RKO (cell line): ENCODE measurements at regions not wholly inside any gene's neighbourhood (a gene's known extent, or its start where the extent isn't known, plus 50 kb on each side); places are given as distances from the start of the nearest gene placed in this dataset.

Source experiments
- DNase-seq: peaks from one replicate; pipeline ENCODE4 v3.0.0-alpha.2; 2016; ENCODE audit warnings: low spot score

DNA sequence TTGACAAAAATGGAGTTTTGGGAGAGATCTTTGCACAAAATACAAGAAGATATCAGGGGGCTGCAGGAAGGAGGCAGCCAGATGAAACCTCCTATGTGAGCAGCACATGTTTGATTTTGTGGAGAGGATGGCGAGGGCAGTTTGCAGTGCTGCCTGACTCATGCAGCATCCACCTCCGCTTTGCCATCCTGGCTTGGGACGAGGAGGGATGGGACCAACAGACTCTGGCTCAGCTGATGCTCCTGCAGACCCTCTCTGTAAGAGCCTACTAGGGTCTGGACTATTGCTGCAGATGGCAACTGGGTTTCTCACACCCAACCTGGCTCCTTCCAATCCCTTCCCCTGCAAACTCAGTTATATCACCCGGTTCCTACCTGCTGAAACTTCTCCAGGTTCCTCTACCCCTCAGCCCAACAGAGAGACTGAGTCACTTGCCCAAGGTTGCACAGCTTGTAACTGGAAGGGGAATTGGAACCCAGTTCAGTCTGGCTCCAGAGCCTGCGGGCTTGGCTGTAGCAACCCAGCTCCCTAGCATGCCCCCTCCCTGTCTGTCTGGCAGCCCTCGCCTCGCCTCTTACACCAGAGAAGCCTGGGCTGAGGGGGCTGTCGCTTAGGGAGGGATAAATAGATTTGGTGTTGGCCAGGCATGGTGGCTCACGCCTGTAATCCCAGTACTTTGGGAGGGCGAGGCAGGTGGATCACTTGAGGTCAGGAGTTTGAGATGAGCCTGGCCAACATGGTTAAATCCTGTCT lies 205.8 kb downstream of the PTPRU start:
- DNase-seq: no peak

DNA sequence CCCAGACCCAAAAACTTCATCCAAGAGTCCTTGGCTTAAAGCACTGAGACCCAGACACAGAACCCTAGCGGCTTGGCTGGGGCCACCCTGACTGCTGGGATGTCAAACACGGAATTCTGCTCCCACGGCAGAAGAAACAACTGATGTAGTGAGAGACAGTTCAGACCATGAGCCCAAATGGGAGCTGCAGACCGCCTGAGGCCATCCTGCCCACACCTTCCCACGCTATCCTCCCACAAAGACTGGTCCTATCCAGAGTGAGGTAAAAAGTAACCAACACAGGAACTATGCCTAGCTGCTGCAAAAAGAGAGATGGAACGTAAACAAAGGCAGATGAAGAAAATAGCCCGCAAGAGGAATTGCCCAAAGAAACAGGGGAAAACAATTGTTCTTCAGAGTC lies 203.3 kb downstream of the PTPRU start:
- DNase-seq: no peak

DNA sequence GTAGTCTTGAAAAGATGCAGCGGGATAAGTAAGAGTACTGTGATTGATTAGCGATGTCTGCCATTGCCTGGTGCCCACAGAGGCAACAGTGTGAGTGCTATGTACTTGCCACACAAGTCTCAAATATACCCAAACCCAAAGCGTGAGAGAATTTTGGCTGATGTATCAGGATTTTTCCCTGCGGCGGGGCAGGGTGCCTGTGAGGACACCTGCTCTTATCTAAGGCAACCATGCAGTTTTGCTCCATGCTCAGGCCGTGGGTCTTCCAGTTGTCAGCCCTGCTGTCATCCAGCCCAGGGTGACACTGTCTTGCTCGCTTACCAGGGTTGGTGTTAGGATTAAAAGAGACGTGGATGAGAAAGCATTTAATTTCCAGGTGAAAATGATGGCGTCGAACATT lies 202.7 kb downstream of the PTPRU start:
- no peak for DNase-seq

DNA sequence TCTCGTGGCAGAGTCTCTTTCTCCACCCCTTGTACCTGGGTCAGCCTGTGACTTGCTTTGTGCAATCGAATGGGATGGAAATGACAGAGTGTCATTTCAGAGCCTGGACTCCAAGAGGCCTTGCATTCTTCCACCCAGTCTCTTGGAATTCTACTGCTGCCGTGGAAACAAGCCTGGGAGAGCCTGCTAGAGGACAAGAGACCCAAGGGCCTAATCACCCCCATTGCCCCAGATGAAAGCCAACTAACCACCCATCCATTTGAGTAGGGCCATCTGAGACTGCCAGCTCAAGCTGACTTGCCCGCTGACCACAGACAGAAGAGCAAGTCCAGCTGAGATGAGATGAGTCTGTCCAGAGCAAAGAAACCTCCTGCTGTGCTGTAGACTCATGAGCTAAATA lies 201.6 kb downstream of the PTPRU start:
- no peak for DNase-seq

DNA sequence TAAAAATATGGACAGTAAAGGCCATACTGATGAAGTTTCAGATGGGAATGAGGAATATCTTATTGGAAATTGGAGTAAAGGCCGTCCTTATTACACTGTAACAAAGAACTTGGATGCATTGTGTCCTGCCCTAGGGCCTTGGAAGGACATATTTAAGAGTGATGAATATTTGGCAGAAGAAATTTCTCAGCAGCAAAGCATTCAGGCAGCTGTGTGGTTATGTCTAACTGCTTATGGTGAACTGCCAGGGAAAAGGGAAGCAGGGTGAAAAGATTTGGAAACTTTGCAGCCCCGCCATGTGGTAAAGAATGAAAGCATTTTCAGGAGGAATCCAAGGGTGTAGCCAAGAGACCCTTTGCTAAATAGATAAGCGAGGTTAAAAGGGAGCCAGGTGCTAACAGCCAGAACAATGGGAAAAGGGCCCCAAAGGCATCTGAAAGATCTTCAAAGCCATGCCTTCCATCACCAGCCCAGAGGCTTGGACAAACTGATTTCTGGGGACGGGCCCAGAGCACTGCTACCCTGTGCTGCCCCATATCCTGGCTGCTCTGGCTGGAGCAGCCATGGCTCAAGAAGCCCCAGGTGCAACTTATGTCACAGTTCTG lies 200.0 kb downstream of the PTPRU start:
- no peak for DNase-seq

DNA sequence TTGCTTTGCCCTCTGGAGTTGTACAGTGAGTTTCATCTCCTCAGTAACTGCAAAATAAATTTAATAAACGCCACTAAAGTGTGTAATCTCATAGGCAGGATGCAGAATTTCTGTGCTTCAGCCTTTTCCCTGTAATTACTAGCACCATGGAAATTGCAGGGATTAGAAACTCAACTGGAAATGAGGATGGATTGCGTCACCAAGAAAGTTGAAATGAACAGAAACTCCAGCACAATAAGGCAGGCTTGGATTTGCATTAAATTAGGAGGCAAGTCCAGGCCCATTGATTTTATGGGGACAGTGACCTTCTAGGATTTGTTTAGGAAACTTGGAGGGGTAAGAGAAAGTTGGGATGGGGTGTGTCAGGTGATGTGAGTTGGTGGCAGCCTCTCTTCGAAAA lies 197.5 kb downstream of the PTPRU start:
- DNase-seq: no peak

DNA sequence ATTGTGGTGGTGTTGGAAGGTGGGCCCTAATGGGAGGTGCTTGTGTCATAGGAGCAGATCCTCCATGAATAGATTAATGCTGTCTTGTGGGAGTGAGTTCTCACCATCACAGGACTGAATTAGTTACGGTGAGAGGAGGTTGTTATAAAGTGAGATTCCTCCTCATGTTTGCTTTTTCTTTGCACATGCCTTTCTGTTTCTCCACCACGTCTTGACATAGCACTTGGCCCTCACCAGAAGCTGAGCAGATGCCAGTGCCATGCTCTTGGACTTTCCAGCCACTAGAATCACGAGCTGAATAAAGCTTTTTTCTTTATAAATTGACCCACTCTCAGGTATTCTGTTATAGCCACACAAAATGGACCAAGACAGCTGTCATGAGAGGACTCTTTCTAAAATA lies 194.8 kb downstream of the PTPRU start:
- DNase-seq: no peak

DNA sequence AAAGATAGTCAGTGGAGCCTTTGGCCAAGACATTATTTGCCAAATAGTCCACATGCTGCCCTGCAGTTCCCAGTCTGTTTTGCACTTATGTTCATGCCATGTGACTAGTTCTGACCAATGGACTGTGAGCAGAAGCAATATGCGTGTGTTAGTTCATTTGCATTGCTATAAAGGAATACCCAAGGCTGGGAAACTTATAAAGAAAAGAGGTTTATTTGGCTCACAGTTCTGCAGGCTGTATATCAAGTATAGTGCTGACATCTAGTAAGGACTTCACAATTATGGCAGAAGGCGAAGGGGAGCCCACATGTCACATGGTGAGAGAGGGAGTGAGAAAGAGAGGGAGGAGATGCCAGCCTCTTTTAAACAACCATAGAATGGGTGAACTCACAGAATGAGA lies 193.3 kb downstream of the PTPRU start:
- DNase-seq: no peak

DNA sequence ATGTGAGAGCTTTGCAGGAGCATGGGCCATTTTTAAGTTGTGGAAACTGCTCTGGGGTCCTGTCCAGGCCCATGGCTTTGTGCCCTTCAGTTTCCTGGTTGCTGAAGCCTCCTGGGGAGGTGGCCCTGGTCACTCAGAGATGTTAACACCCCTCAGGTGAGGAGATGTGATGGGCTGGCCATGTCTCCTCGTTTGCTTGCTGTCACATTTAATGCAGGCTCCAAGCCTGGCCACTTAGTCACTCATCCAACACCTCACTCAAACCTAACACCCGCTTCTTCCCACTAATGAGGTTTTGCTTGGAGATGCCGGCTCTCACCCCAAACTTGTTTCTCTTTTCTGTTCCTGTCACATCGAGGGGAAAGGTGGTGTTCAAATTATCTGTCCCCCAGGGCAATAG lies 192.7 kb downstream of the PTPRU start:
- no peak for DNase-seq

DNA sequence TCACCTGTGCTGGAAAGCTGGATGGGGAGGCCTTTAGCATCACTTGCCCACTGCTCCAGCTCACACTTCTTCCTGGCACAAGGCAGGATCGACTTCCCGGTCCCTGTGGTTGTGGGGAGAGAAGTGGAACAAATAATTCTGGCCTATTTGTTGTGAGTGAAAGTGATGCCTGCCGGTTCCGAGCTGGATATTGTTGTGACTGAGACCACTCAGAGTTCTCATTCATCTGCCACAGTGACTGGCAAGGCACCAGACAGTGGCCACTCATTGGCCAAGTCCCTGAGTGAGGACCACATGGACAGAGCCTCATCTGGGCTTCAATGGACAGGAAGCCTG lies 191.9 kb downstream of the PTPRU start:
- no peak for DNase-seq

DNA sequence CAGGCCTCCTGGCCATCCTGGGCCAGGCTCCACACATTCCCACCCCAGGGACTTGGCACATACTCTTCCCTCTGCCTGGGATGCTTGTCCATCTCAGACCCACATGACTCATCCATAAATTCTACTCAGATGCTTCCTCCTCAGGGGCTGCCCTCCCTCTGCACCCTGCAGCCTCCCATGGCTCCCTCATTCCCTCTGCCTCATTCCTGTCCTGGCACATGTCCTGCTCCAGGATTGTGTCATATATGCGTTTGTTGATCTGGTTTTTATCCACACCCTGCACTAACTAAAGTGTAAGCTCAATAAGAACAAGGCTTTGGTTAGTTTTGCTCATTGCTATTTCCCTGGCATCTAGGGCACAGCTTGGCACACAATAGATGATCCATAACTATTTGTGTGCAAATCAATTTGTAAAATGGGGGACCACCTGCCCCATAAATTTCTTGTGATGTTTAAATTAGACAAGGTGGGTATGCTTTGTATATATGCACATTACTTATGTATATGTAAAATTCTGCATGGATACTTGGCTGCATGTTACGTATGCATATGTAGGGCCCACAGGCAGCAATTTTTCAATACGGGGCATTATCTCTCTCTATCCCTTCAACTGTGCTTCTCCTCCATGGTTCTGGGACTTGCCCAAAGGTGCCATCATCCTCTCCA lies 191.4 kb downstream of the PTPRU start:
- no peak for DNase-seq

DNA sequence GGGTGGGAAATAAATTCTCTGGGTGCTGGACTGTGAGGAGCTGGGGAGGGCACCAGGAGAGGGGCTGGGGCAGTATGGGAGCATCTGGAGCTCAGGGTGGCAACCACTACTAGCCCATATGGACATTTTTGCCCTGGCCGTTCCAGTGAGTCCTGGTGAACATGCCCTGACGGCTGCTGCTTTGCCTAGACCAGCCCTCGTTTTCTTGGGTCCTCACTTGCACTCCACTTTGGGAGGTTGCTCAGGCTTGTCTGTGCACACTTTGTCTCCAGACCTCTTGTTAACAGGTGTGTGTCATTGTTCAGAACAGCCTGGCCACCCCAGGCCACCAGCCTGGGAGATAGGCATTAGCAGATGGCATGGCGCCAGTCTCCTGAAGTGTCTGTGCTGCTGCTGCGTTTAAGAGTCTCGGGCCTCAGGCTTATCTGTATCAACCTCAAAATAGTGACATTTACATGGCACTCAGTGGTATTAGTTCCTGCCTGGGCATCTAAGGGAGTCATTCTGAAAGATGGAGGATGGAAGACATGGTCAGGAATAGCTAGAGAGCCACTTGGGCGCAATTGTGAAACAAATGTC lies 190.5 kb downstream of the PTPRU start:
- DNase-seq: no peak

DNA sequence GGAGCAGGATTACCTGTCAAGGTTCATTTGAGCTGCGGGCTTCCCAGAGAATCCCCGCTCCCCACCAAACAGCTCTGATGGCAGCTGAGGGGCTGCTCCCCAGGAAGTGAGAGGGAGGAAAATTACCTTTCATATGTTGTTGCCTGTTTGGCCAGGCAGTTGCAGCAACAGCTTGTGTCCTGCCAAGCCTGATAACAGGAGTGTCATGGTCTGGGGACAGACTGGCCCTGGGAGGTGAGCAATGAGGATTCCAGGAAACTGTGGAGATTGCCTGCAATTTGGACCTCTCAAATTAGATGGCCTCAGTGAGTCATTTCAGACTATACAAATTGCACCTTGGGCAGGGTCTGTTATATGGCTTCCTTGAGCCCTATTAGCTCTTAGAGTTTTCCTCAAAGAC lies 189.3 kb downstream of the PTPRU start:
- no peak for DNase-seq

DNA sequence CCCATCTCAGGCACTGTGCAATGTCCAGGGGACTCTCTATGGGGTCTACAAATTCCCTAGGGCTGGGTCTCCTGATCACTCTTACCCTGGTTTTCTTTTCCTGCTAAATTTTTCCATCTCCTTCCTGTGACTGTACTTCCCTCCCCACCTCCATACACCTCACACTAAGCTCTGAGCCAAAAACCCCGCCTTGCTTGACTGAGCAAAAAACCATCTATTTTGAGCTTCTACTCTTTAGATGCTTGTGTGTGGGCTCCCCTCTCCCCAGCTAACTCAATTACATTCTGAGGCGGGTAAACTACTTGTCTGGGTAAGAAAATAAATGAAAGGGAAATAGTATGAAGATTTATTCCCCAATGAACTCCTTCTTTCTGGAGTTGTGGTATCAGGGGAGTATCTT lies 187.9 kb downstream of the PTPRU start:
- no peak for DNase-seq

DNA sequence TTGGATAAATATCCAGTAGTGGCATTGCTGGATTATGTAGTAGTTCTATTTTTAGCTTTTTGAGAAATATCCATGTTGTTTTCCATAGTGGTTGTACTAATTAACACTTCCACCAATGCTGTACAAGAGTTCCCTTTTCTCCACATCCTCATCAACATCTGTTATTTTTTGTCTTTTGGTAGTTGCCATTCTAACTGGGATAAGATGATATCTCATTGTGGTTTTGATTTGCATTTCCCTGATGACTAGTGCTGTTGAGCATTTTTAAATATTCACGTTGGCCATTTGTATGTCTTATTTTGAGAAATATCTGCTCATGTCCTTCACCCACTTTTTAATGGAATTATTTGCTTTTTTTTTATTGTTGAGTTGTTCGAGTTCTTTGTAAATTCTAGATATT lies 183.9 kb downstream of the PTPRU start:
- DNase-seq: no peak

DNA sequence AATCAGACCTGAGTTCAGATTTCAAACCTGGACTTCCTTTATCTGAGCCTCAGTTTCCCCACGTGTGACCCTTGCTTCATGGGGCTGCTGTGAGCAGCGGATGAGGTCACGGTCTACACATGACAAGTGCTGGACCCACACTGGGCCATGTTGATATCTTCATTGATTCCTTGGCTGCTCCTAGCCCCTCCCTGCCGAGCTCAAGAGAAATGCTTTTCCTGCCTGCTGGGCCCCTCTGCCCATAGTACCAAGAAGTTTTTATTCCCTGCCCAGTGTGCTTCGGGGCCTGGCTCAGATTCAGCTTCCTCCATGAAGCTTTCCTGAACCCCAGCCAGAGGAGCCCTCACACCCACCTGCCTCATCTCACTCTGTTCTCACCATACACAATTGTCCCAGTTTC lies 181.6 kb downstream of the PTPRU start:
- DNase-seq: no peak

DNA sequence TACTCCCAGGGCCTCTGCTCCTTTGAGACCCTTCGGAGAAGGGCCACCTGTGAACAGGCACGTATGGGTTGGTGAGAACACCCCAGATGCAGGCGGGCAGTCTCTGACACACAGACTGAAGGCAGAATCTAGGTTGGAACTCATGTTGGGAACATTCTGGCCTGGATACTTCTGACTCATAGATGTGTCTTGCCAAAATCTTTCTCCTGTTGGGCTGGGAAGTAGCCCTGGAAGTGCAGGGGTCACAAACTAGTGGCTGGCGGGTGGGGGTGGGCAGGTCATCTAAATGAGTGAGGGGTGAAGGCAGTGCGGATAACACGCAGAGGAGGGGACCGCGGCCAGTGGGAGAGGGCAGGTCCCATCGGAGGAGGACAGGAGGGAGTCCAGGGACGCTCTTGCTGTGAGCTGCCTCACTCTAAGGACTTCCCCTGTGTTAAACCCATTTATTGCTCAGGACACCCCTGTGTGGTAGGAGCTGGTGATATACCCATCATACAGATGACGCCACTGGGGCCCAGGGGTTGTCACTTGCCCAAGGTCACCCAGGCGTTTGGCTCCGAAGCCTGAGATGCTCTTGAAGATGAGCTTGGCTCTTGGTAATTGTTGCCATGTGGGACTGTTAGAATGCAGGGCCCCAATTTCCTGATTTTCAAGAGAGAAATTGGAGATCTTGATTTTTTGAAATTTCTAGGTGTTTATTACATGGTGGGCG lies 181.0 kb downstream of the PTPRU start:
- DNase-seq: no peak

DNA sequence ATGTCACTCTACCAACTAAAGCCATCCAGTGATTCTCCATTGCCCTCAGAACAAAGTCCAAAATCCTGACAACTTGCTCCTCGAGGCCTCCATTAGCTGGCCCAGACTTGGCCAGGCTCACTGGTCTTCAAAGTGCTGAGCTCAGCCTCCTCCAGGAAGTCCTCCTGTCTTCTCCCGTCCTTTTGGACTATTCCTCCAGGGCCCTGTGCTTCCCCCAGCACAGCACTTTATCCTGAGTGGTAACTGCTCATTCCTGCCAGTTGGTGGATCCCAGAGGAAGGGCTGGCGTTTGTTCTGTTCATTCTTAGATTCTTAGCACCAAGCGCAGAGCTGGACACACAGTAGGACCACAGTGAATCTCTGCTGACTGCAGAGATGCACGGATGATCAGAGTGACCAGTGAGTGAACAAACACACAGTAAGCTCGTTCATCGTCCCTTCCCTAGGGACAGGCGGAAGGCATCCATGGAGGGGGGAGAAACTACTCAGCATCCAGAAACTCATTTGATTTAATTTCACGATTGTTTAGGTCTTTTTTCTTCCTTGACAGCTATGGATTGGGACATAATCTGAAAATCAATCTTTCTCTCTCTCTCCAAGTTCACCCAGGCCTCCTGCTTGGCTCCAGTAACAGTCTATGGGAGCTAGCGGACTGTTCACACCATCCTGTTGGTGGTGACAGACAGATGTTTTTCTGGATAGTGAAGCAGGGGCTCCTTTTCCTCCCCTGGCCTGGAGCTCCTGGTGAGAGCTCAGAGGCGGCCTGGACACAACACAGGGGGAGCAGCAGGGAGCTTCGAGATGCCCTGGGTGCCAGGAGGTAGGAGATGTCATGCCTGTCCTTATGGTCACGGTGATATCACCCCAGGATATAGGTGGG lies 180.2 kb downstream of the PTPRU start:
- no peak for DNase-seq

DNA sequence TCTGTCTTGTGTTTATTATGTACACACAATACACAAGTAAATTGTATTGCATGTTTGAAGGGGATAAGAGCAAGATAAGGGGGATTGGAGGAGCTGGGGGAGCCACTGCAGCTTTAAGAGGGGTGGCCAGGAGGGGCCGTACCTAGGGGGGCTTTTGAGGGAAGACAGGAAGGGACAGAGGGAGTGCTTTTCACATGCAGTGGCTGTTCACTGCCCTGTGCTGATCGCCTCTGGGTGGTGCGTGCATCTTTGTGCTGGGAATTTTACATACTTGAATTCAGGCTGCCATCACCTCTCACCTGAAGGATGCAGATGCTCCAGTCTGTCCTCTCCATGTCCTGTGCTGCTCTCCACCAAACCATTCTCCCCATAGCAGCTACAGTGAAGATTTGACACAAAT lies 179.5 kb downstream of the PTPRU start:
- no peak for DNase-seq

DNA sequence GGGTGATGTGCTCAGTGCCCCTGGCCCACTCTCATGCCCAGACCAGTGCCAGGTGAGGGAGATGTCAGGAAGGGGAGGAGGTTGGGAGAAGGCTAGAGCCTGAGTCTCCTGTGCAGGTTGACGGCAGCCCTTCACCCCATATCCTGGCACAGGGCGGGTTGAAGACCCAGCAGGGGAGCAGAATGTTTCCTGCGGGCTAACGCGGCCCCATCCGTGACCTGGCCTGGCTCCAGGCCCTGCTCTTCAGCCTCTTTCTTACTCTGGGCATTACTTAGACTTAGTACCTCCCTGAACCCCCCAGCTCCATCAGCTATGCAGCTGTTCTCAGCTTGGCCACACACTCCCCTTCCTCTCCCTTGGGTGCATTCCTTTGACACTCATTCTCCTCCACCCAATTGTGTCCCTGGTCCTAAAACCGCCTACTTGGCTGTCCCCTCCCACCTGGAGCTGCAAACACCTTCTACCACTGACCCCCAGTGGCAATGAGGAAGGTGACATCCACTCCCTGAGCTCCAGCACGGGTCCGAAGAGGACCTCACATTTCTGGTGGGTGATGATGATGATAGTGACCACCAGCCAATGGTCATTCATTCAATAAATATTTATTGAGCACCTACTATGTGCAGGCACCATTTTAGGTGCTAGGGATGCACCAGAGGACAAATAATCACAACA lies 179.0 kb downstream of the PTPRU start:
- DNase-seq: peak; percentile 22

DNA sequence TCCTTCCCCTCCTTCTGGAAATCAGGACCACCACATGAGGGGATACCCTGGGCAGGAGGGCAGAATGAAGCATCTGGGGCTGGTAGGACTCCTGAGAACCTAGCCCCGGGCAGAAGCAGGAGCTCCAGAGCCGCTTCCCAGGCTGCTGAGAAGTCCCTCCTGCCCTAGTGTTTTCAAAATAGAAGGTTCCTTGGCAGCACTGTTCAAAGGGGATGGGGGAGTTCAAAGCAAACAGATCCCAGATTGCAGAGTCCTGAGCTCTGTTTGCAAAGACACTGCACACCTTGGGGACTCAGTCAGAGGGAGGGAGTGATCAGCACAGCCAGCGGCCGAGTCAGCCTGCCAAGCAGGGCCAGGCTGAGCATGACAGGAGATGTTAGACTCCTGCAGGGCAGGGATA lies 177.8 kb downstream of the PTPRU start:
- DNase-seq: no peak
